Stimulated activated naive CD8-positive, alpha-beta T cell treated with anti-CD3 and anti-CD28 coated beads, Interleukin-15, Interleukin-2, amounts not matched to agents 100 U/mL and 50 U/mL, for 24 hours (primary cell): ENCODE measurements at regions not wholly inside any gene's neighbourhood (a gene's known extent, or its start where the extent isn't known, plus 50 kb on each side); places are given as distances from the start of the nearest gene placed in this dataset.

Source experiments
- ATAC-seq: fragments of 150-1000 bp; cut with Tn5 transposase; one replicate; pipeline ENCODE4 v1.10.0; 2021
- DNase-seq: peaks from one replicate; pipeline ENCODE4 v3.0.0; 2021

DNA sequence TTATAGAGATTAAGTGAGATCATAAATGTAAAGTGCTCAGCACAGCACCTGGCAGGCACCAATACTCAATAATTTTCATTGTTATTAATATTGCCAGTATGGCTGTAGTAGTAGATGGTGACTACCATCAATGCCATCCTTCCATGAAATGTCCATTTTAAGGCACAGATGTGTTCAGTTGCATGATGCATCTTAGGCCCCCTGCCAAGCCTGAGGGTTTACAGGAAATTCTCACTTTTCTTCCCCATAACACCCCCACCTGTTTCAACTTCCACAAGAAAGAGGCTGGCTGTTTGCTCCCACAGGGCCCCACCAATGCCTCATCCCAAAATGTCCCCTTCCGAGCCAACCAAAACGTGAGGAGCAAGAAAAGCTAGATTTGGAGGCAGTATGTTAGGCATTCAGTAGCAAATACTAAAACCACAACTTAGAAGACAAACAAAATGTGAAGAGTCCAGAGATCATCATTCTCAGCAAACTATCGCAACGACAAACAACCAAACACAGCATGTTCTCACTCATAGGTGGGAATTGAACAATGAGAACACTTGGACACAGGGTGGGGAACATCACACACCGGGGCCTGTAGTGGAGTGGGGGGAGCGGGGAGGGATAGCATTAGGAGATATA, 110.6 kb upstream of the NHSL1 start:
- no peak for ATAC-seq
- DNase-seq, result no peak

DNA sequence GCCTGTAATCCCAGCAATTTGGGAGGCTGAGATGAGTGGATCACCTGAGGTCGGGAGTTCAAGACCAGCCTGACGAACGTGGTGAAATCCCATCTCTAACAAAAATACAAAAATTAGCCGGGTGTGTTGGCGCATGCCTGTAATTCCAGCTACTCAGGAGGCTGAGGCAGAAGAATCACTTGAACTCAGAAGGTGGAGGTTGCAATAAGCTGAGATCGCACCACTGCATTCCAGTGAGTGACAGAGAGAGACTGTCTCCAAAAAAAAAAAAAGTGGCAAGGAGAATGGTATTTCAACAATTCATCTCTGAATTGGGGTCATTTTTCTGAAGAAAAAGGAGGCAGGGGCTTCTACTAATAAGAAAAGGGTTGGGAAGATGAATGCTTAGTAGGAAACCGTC, 111.5 kb upstream of the NHSL1 start:
- DNase-seq (no peak), ATAC-seq (no peak)

DNA sequence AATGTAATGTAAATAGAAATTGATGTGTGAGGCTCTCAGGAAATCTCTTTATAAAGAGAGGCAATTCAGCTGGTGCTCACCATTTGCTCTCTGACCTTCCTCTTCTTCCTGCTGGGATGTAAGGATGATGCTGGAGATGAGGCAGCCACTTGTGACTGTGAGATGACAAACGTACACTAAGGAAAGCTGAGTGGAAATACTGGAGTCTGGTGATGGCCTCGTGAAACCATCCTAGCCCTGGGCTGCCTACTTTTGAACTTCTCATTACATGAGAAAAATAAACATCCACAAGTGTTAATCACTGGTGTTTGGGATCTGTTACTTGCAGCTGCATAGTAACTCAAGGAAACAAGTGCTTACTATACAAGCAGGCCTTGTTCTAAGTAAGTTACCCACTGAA, 114.9 kb upstream of the NHSL1 start:
- DNase-seq (no peak), ATAC-seq (no peak)

DNA sequence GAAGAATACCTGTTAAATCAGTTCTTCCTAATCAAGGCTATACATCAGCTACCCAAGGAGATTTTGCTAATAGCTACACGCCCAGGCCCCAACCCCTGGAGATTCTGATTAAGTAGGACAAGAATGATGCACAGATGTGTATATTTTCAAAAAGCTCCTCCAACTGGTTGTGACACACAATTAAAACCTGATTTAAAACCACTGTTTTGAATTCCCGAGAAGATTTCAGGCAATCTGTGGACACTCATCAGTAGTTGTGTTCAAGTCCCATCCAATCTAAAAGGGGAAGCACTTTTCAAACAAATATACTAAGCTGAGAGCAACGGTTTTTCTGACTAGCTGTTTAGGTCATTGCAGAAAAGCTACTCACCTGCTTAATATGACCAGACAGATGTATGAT, 118.9 kb upstream of the NHSL1 start:
- ATAC-seq, result no peak
- no peak for DNase-seq

DNA sequence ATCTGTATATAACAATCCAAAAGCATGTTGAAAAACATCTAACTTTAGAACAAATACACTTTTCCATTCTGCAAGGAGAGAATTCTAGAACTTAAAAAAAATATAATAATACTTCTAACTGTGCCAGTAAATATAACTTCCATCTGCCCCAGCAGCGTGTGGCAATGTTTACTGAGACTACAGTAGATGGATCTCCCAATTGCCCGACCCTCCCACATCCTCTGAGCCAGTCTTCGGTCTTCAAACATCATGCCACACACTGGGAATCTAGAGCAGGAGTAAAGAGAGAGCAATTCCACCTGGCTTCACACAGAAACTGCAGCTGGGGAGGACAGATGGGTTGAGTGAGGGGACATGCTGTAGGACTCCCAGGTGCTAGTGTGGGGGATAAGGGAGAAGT, 121.3 kb upstream of the NHSL1 start:
- ATAC-seq, result no peak
- DNase-seq, result no peak

DNA sequence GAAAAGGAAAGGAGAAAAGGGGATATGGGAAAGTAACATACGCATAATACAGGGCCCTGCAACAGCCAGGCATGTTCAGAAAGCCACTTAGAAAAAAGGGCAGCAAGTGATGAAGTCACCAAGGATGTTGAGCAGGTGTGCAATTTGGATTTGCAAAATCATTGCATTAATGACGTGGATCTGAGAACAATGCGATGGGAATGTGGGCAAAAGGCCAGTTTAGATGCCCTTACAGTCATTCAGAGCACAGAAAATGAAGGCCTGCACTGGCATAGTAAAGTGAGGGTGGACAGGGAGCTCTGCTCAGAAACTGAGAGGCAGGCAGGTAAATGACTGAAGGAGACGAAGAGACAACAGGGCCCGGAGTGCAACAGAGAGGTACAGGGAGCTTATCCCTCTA, 123.7 kb upstream of the NHSL1 start:
- no peak for ATAC-seq
- no peak for DNase-seq

DNA sequence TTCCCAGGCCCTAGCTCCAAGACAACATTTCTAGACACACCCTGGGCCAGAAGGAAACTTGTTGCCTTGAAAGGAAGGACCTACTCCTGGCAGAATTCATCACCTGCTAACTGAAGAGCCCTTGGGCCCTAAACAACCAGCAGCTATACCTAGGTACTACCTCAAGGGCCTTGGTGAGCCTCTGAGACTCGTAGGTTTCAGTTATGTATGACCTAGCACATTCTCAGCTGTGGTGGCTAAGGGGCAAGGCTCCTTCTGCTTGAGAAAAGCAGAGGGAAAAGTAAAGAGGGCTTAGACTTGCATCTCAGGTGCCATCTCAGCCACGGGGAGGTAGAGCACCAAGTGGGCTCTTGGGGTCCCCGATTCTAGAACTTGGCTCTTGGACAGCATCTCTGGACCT, 132.3 kb upstream of the NHSL1 start:
- DNase-seq (no peak), ATAC-seq (no peak)

DNA sequence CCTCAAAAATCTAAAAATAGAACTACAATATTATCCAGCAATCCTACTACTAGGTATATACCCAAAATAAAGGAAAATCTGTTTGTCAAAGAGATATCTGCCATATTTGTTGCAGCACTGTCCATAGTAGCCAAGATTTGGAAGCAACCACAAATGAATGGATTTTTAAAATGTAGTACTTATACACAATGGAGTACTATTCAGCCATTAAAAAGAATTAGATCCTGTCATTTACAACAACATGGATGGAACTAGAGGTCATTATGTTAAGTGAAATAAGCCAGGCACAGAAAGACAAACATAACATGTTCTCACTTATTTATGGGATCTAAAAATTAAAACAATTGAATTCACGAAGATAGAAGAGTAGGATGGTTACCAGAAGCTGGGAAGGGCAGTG, 135.7 kb upstream of the CCDC28A start:
- no peak for DNase-seq

DNA sequence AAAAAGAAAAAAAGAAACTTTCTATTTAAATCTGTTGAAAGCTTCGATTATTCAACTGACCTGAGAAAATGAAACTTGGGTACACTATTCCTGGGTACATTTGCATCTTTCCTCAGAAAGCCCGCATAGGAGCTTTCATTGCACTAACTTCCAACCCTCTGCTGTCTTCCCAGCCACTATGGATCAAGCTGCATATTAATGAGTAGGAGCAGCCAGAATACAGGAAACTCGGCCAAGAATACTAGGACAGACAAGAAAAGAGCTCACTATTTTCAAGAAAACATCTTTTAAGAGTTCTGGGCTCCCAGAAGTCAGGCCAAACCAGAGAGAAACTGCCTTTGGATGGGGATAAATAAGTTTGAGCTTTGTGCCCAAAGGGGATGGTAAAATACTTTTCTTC, 135.0 kb upstream of the CCDC28A start:
- DNase-seq (no peak), ATAC-seq (no peak)

More for the DNA sequence above, 135.7 kb upstream of the CCDC28A start:
- ATAC-seq, result no peak

DNA sequence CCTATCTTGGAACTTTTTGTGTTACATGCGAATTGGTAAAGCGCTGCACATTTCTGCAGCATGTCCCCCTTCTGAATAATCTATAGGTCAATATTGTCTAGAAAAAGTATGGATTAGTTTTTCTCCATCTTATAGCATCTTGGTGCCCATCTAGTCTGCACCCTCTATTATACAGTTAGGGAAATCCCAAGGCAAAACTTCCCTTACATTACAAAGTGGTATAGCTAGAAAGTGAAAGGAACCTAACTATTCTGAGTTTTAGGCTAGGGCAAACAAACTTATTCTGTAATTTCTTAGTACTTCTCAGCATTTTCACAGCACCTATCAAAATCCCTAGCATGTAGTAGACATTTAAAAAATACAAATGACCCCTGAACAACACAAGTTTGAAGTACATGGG, 133.5 kb upstream of the CCDC28A start:
- DNase-seq (no peak), ATAC-seq (no peak)

DNA sequence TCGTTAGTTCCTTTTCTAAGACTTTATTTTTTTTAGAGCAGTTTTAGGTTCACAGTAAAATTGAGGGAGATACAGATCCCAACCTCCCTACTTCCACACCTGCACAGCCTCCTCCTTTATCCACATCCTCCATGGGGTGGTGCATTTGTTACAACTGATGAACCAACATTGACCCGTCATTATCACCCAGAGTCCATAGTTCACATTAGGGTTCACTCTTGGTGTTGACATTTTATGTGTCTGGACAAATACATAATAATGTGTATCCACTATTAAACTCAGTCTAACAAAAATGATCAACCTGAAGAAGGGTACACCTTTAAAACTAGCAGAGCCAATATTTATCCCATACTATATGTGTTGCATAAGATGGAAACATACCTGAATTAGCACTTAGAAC, 130.4 kb upstream of the CCDC28A start:
- ATAC-seq (no peak), DNase-seq (no peak)

DNA sequence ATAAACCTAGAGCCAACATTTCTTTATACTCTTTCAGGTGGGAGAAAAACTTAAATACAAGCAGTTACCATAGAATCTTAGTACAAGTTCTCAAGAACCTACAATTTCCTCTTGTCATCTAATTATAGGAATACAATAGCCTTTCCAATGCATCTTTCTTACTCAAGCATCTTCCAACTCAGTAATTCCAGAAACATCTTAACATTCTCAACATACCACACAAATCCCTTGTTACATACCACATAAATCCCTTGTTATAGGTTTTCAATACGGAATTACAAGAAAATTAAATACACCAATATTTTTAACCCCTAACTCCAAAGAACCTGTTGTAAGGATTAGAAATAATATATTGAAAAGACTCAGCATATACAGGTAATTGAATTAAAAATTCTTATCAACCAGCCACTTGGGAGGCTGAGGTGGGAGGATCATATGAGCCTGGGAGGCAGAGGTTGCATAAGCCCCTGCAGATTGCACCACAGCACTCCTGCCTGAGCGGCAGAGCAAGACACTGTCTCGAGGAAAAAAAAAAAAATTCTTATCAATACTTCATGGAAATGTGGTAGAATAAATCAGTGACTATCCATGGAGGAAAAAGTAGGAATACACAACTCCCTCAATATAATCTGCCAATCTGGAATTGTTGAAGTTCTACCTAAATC, 127.5 kb upstream of the CCDC28A start:
- ATAC-seq (no peak), DNase-seq (no peak)

DNA sequence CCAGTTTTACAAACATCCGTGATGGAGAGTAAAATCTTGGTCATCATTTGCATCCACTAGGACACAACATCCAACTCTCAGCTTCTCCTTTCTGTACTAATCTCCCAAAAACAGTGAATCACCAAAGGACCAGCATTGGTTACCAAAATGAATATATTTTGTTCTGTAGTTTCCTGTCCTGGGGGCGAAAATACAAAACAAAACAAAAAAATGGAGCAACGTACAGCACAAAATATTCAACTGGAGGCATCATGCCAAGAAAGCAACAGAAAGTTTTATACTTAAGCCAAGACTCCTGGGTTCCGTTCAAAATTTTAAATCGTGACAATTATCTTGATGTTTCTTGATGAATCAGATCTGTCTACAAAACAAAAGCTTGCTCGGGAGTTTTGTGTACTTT, 126.6 kb upstream of the CCDC28A start:
- ATAC-seq (no peak), DNase-seq (no peak)

DNA sequence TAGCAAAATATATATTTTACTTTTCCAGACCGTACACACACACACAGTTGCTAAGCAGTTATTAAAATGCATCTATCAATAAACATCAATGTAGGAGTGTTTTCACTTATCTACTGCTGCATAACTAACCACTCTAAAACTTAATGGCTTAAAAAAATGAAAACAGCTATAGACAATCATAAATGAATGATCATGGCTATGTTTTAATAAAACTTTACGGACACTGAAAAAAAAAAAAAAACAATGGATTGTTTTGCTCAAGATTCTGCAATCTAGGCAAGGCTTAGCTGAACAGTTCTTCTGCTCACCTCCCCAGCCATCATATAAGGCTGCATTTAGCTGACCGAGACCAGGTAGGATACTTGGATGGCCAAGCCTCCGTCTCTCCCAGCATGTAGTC, 125.4 kb upstream of the CCDC28A start:
- DNase-seq (no peak), ATAC-seq (no peak)

DNA sequence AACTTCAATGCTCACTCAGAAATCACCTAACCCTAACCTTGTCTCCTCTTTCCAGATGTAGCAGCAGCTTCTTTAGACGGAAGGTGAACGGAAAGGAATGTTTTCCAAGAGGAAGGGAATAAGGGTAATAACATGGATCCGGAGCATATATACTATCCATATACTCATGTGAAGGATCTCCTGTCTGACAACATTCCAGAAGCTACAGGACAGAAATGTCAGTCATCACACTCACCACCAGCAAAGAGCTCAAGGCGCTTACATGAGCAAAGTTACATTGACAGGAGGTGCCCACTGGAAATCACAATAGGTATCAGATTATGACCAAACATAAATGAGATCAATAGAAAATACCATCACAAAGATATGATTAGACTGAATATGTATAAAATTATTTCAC, 122.1 kb upstream of the CCDC28A start:
- DNase-seq (no peak), ATAC-seq (no peak)

DNA sequence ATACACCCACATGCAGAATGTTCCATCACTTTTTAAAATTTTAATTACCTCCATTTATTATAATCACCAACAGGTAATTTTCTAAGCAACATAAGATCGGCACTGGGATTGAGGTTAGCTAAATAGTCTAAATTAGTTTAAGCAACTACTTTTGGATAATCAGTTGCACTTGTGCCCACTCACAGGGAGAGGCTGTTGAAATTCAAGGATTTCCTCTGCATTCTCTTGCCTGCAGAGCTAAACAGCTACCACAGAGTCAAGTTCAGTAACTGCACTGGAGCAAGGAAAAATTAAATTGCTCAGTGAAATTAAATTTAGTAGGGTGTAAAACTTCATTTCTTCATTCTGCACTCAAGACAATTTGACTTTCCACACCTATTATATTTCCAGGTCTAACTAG, 120.7 kb upstream of the CCDC28A start:
- DNase-seq (no peak), ATAC-seq (no peak)

DNA sequence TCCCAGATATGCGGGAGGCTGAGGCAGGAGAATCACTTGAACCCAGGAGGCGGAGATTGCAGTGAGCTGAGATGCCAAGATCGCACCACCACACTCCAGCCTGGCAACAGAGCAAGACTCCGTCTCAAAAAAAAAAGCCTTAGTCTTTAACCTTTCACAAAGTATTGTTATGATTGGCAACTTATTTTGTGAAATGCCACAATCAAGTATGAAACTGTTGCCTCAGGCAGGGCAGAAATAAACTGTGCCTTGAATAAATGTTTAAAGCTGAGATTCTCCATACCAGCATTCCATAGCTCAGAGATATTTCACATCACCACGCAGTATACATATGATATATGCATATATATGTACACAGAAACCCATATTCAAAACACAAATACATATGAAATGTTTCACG, 120.1 kb upstream of the CCDC28A start:
- ATAC-seq (no peak), DNase-seq (no peak)

DNA sequence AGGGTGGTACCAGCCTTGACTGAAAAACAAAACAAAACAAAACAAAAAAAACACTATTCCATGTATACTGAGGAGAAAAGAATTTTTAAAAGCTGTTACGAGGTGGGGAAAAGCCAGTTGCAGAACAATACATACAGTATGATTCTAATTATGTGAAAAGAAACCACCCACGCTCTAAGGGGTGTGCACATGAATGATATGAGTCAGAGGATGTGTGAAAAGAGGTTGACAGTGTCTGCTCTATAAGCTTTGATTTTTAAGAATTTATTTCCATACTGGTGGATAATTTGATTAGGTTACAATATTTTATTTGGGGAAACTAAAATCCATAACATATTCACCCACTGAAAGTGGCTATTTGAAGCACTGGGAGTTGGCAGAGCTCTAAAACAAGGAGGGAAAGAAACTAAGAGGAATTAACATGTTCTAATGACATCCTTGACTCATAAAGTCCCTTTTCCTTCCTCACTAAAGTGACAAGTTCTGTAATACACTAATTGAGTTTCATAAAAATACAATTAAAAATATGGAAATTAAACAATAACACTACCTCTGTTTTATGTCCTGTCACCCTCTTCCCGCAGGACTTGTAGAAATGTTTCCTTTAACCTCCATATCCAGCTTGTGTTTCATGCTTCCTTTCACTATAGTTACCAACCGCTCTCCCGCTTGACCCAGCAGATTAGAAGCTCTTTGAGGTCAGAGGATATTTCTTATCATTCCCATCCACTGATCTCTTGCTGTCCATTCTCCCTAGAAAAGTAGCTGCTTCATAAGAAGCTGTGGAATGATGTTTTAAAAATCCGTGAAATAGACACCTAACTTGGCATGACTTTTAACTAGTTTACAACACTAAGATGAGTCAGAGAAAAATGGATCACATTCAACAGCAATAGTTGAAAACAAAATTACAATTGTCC, 118.6 kb upstream of the CCDC28A start:
- DNase-seq (peak; percentile 15), ATAC-seq (peak; percentile 97)

DNA sequence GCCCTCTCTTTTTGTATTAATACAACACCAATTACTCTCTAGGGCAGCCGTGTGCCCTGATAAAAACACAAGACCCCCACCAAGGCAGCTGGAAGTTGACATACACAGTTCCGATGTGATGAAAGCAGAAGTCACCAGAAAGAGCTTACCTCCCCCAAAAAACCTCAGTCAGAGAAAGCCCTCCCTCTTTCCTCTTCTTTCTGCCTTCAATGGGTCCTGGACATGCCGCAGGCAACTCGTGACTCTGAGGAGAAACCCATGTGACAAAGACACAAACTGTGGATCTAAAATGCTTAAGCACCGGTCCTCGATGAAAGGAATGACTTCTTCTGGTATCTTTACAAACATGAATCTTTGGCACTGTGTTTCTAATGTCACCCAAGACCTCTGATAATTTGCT, 117.7 kb upstream of the CCDC28A start:
- DNase-seq (no peak), ATAC-seq (no peak)

DNA sequence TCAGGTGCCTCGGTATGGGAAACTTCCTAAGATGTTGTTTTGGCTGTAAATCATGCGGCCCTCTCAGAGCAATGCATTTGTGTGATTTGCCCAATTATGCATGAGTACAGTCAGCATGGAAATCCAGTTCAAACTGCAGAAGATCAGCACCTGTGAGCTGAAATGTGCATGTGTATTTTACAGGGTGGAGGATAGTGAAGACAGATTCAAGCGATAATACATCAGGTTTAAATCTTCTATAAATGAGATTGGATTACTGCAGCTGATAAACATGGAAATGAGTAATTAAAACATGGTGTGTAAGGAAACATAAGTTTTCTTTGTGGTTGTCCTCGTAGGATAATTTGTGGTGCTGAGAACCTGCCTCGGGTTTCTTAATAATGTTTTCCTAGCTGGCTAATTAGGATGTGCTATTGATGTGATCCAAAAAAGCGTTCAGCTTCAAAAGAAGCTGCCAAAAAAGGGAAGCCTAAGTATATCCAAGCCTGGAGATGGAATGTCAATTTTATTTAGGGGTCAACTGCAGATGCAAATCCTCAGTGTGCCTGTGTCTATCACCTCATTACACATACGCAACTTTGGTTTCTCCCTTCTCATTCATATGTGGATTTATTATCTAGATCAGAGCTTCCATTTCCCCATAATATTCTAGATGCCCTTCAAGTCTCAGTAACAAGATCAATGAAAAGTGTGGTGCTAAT, 117.1 kb upstream of the CCDC28A start:
- ATAC-seq (no peak), DNase-seq (no peak)

DNA sequence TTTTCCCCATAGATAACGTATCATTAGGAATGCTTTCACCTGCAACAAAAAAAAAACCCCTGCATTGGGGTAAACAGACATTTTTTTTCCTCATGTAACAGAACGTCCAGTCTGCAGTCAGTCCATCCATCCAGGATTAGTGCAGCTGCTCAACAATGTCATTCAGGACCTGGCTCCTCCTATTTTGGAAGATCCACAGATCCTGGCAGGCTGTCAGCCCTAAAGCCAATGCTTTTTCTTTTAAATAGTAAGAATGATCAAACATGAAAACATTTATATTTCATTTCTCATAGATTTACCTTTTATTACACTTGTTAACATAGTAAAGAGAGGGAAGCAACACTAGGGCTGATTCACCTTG, 116.5 kb upstream of the CCDC28A start:
- DNase-seq (no peak), ATAC-seq (no peak)

DNA sequence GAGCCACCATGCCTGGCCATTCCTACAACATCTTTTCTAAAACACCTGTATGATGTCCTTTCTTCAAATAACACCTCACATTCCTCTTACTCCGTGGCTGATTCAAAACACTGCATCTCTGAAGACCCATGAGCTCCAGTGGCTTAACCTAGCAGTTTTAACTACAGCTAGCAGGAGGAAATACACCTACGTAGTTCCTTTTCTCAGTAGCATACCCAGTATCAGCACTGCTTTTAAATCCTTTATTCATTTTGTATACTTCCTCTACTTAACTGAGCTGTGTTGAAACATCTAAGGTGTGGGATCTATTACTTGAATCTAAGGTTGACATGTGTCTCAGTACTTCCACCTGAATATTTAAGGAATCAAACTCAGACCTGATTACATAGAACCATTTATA, 113.6 kb upstream of the CCDC28A start:
- no peak for ATAC-seq
- DNase-seq, result no peak

DNA sequence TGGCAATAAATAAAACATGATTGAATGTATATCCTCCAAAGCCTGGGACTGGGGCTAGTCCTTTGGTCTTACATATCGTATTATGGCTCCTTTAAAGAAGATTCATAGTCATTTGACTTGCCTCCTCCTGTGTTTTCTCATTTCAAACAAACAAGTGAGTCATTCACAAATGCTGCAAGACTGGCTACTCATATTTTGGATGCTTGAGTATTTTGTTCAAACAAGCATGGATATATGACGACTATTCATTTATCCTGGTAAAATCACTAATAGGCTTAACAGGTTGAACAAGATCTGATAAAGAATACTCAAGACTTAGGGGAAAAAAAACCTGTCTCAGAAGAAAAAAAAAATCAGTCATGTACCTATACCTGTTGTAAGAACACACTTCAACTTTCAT, 111.1 kb upstream of the CCDC28A start:
- no peak for DNase-seq
- ATAC-seq, result no peak
